HCT116 (cell line): ENCODE measurements at regions not wholly inside any gene's neighbourhood (a gene's known extent, or its start where the extent isn't known, plus 50 kb on each side); places are given as distances from the start of the nearest gene placed in this dataset.

ENCODE experiments used
- ATAC-seq: fragments of 200-7000 bp; cut with Tn5 transposase; 2 replicates; pipeline ENCODE4 v1.9.1; 2020; ENCODE audit warnings: mild to moderate bottlenecking, moderate library complexity
- BruUV-seq: library from RNA; stranded (reverse); fragments of 400-500 nt; replicated peaks from 2 replicates; lab custom pipeline; 2021; lab: Mats Ljungman, UMichigan
- CTCF ChIA-PET: fragments of 300-600 bp; sonication (Branson Sonifier 250); formaldehyde crosslinking; loops from one replicate; lab custom pipeline; 2021; ENCODE audit warnings: antibody characterized with exemption; lab: Charles Lee
- POLR2A ChIA-PET: fragments of 300-600, 350-600 bp; sonication (Branson Sonifier 250); formaldehyde crosslinking; loops from one replicate; lab custom pipeline; 2021; ENCODE audit warnings: antibody characterized with exemption; lab: Charles Lee
- RAD21 ChIA-PET, 2 experiments: fragments of 300-600 bp; sonication (Branson Sonifier 250); formaldehyde crosslinking; loops; one replicate each; lab custom pipeline; 2023; ENCODE audit warnings: low total read pairs in 2 of 2; ENCODE audit not compliant: uncharacterized antibody in 2 of 2, unreplicated experiment in 2 of 2, low non-redundant PET in 1 of 2; lab: Charles Lee
- DNase-seq: peaks from one replicate; pipeline ENCODE4 v3.0.0-alpha.2; 2010; ENCODE audit warnings: low read depth, low spot score
- H2AFZ ChIP-seq: fragments of 200-600 bp; shearing (Covaris generic), sonication (generic); 2 replicates; pipeline ENCODE4 v1.6.1; 2017; ENCODE audit warnings: low read depth, mixed run types, mixed read lengths, antibody characterized with exemption, low read length; ENCODE audit not compliant: poor library complexity, severe bottlenecking
- H3K27ac ChIP-seq: 2 replicates; pipeline ENCODE4 v1.5.1; 2012; ENCODE audit warnings: low read depth, low read length
- H3K27me3 ChIP-seq: fragments of 200-600 bp; sonication (generic); 2 replicates; pipeline ENCODE4 v1.6.1; 2016; ENCODE audit warnings: mixed run types, low read length, mixed read lengths; ENCODE audit not compliant: insufficient read depth
- H3K36me3 ChIP-seq, 2 experiments: fragments of 200-500 bp in 1 of 2; fragments of 200-600 bp in 1 of 2; sonication (Bioruptor generic) in 1 of 2; sonication (generic) in 1 of 2; 2 replicates each; pipeline versions ENCODE4 v1.5.1 to v1.6.1; 2014 to 2016; ENCODE audit warnings: low read length in 2 of 2, inconsistent platforms in 1 of 2, mixed read lengths in 1 of 2, mixed run types in 1 of 2; ENCODE audit not compliant: insufficient read depth in 2 of 2, control insufficient read depth in 1 of 2
- H3K4me1 ChIP-seq, 2 experiments: fragments of 200-600 bp in 1 of 2; sonication (generic) in 1 of 2; 2 replicates each; pipeline versions ENCODE4 v1.5.1 to v1.6.1; 2012 to 2017; ENCODE audit warnings: low read length in 2 of 2, inconsistent platforms in 1 of 2, mild to moderate bottlenecking in 1 of 2, mixed read lengths in 1 of 2, mixed run types in 1 of 2, moderate library complexity in 1 of 2; ENCODE audit not compliant: insufficient read depth in 2 of 2, control insufficient read depth in 1 of 2
- H3K4me2 ChIP-seq: fragments of 200-600 bp; sonication (generic); 2 replicates; pipeline ENCODE4 v1.6.1; 2017; ENCODE audit warnings: mixed run types, low read length, mixed read lengths
- H3K4me3 ChIP-seq, 2 experiments: fragments of 200-600 bp in 1 of 2; sonication (generic) in 1 of 2; replicated peaks in 1 of 2; 2 replicates each; pipeline ENCODE4 v1.5.1; 2011 to 2016; ENCODE audit warnings: low read length in 2 of 2, control low read depth in 1 of 2, low read depth in 1 of 2, mild to moderate bottlenecking in 1 of 2, mixed read lengths in 1 of 2, mixed run types in 1 of 2
- H3K79me2 ChIP-seq: fragments of 200-600 bp; sonication (generic); 2 replicates; pipeline ENCODE4 v1.6.1; 2017; ENCODE audit warnings: mild to moderate bottlenecking, mixed run types, low read length, moderate library complexity, mixed read lengths; ENCODE audit not compliant: insufficient read depth
- H3K9ac ChIP-seq: fragments of 200-600 bp; sonication (generic); 2 replicates; pipeline ENCODE4 v1.6.1; 2016; ENCODE audit warnings: low read length, mixed read lengths
- H3K9me2 ChIP-seq: fragments of 200-600 bp; sonication (generic), shearing (Covaris generic); 2 replicates; pipeline ENCODE4 v1.6.1; 2017; ENCODE audit warnings: mixed run types, mild to moderate bottlenecking, moderate library complexity; ENCODE audit not compliant: insufficient read depth
- H3K9me3 ChIP-seq, 2 experiments: fragments of 200-500 bp in 1 of 2; fragments of 200-600 bp in 1 of 2; sonication (Bioruptor generic) in 1 of 2; sonication (generic) in 1 of 2; 2 replicates each; pipeline ENCODE4 v1.6.1; 2014 to 2017; ENCODE audit warnings: low read length in 2 of 2, mixed read lengths in 2 of 2, inconsistent platforms in 1 of 2, low read depth in 1 of 2, mild to moderate bottlenecking in 1 of 2, mixed run types in 1 of 2, moderate library complexity in 1 of 2; ENCODE audit not compliant: control insufficient read depth in 1 of 2, insufficient read depth in 1 of 2
- H4K20me1 ChIP-seq: fragments of 200-600 bp; sonication (generic), shearing (Covaris generic); 2 replicates; pipeline ENCODE4 v1.6.1; 2017; ENCODE audit warnings: mixed run types, mild to moderate bottlenecking, moderate library complexity; ENCODE audit not compliant: insufficient read depth
- ATF3 ChIP-seq: IDR thresholded peaks from 2 replicates; pipeline ENCODE4 v1.6.1; 2012
- CBX3 ChIP-seq: IDR thresholded peaks from 2 replicates; pipeline ENCODE4 v1.6.1; 2012; ENCODE audit warnings: low read depth
- CEBPB ChIP-seq: IDR thresholded peaks from 2 replicates; pipeline ENCODE4 v1.6.1; 2012; ENCODE audit warnings: low read depth
- EGR1 ChIP-seq: IDR thresholded peaks from 2 replicates; pipeline ENCODE4 v1.6.1; 2012; ENCODE audit warnings: low read depth
- ELF1 ChIP-seq: IDR thresholded peaks from 2 replicates; pipeline ENCODE4 v1.6.1; 2012; ENCODE audit warnings: low read depth, borderline replicate concordance
- EZH2 ChIP-seq: fragments of 200-600 bp; sonication (generic); IDR thresholded peaks from 2 replicates; pipeline ENCODE4 v1.6.1; 2017; ENCODE audit warnings: antibody characterized with exemption, mixed run types
- EZH2phosphoT487 ChIP-seq: fragments of 200-600 bp; IDR thresholded peaks from 2 replicates; pipeline ENCODE4 v1.6.1; 2018; ENCODE audit warnings: antibody characterized with exemption, borderline replicate concordance
- FOSL1 ChIP-seq: IDR thresholded peaks from 2 replicates; pipeline ENCODE4 v1.6.1; 2012; ENCODE audit warnings: low read depth
- JUND ChIP-seq: IDR thresholded peaks from 2 replicates; pipeline ENCODE4 v1.6.1; 2012
- MAX ChIP-seq: IDR thresholded peaks from 2 replicates; pipeline ENCODE4 v1.6.1; 2012
- POLR2AphosphoS5 ChIP-seq: IDR thresholded peaks from 2 replicates; pipeline ENCODE4 v1.6.1; 2011; ENCODE audit warnings: mild to moderate bottlenecking, low read depth, low read length, moderate library complexity
- RAD21 ChIP-seq: IDR thresholded peaks from 2 replicates; pipeline ENCODE4 v1.6.1; 2012; ENCODE audit warnings: low read depth, mild to moderate bottlenecking
- SP1 ChIP-seq: IDR thresholded peaks from 2 replicates; pipeline ENCODE4 v1.6.1; 2012; ENCODE audit warnings: low read depth
- SRF ChIP-seq: IDR thresholded peaks from 2 replicates; pipeline ENCODE4 v1.6.1; 2012; ENCODE audit warnings: low read depth
- TCF7L2 ChIP-seq: IDR thresholded peaks from 2 replicates; pipeline ENCODE4 v1.7.0; 2011; ENCODE audit warnings: borderline replicate concordance, inconsistent platforms; ENCODE audit not compliant: insufficient read depth, insufficient read length; ENCODE audit errors: extremely low read depth
- YY1 ChIP-seq: IDR thresholded peaks from 2 replicates; pipeline ENCODE4 v1.6.1; 2011; ENCODE audit warnings: low read length, low read depth, moderate library complexity, mild to moderate bottlenecking; ENCODE audit not compliant: insufficient replicate concordance; ENCODE audit errors: extremely low read depth
- ZBTB33 ChIP-seq: IDR thresholded peaks from 2 replicates; pipeline ENCODE4 v1.6.1; 2011; ENCODE audit warnings: mild to moderate bottlenecking, low read length, moderate library complexity; ENCODE audit not compliant: insufficient replicate concordance; ENCODE audit errors: extremely low read depth
- ZFX ChIP-seq: fragments of 450-650 bp; IDR thresholded peaks from 2 replicates; pipeline ENCODE4 v1.6.1; 2017
- ZNF274 ChIP-seq: fragments of 200-500 bp; sonication (Bioruptor generic); IDR thresholded peaks from 2 replicates; pipeline ENCODE4 v1.6.1; 2014; ENCODE audit warnings: mild to moderate bottlenecking, low read depth, low read length, inconsistent platforms
- intact Hi-C: fragments of 100-400 bp; cut with micrococcal nuclease; formaldehyde crosslinking; loops from 2 replicates; pipeline ENCODE4 v1.10.0; 2022

GRCh38 chr12:83919081-83919480 lies 993.5 kb downstream of the SLC6A15 start:
- POLR2A ChIA-PET = no interaction called here
- Histone ChIP-seq H3K9me3 (no peaks in the 10 kb centered on the region), H2AFZ (no peak overlapping the region), H3K27ac (no peak overlapping the region), H3K4me1 (no peaks in the 10 kb centered on the region), H3K9me2 (no peaks in the 10 kb centered on the region), H3K36me3 (no peaks in the 10 kb centered on the region), H3K27me3 (no peaks in the 10 kb centered on the region), H3K79me2 (no peaks in the 10 kb centered on the region), H4K20me1 (no peaks in the 10 kb centered on the region), H3K4me2 (no peak overlapping the region), H3K4me3 (no peak overlapping the region), H3K9ac (no peak overlapping the region)
- ATAC-seq (no peak), DNase-seq (no peak)
- no peak for TF ChIP-seq SRF
- no peak for TF ChIP-seq EZH2
- no peak for TF ChIP-seq POLR2AphosphoS5
- TF ChIP-seq ZFX = no peak
- no peak for TF ChIP-seq MAX
- no peak for TF ChIP-seq TCF7L2
- TF ChIP-seq CEBPB = no peak
- no peak for TF ChIP-seq FOSL1
- no peak for TF ChIP-seq SP1
- no peak for TF ChIP-seq ATF3
- TF ChIP-seq JUND = no peak
- no peak for TF ChIP-seq ZNF274
- BruUV-seq = no TSS peak
- RAD21 ChIA-PET = no interaction called here
- CTCF ChIA-PET = no interaction called here
- intact Hi-C loops = no loop called here

GRCh38 chr12:83904175-83904574 lies 1008.4 kb downstream of the SLC6A15 start:
- H4K20me1 ChIP-seq = no peaks in the 10 kb centered on the region
- H3K36me3 ChIP-seq = no peaks in the 10 kb centered on the region
- no peak for TF ChIP-seq TCF7L2
- TF ChIP-seq CBX3 = no peak
- TF ChIP-seq EZH2phosphoT487 = no peak
- no peak for TF ChIP-seq ZNF274
- no peak for TF ChIP-seq CEBPB
- no peak for TF ChIP-seq MAX
- TF ChIP-seq POLR2AphosphoS5 = no peak
- no peak for TF ChIP-seq EZH2
- TF ChIP-seq JUND = no peak
- no peak for TF ChIP-seq YY1
- no peak for TF ChIP-seq RAD21
- no peak for TF ChIP-seq ELF1
- TF ChIP-seq EGR1 = no peak
- no peak for TF ChIP-seq ZBTB33
- TF ChIP-seq SRF = no peak
- TF ChIP-seq, all 23 proteins: peak for 0
- ChIA-PET POLR2A (no interaction called here), CTCF (no interaction called here), RAD21 (no interaction called here)
- Histone ChIP-seq H3K4me2 (no peak overlapping the region), H2AFZ (no peak overlapping the region), H3K4me1 (no peaks in the 10 kb centered on the region), H3K79me2 (no peaks in the 10 kb centered on the region), H3K9me2 (no peaks in the 10 kb centered on the region), H3K27ac (no peak overlapping the region), H3K27me3 (no peaks in the 10 kb centered on the region), H3K9ac (no peak overlapping the region), H3K4me3 (no peak overlapping the region), H3K9me3 (no peaks in the 10 kb centered on the region)
- no peak for DNase-seq
- BruUV-seq = no TSS peak
- ATAC-seq = no peak
- intact Hi-C loops = no loop called here
